Esophagus (tissue), 2 donors: ENCODE measurements at regions not wholly inside any gene's neighbourhood (a gene's known extent, or its start where the extent isn't known, plus 50 kb on each side); places are given as distances from the start of the nearest gene placed in this dataset.

ENCODE experiments used
- H3K27ac ChIP-seq, 2 donors: one replicate each; pipeline ENCODE4 v1.5.1; 2013; ENCODE audit warnings: low read depth in 2 of 2, mild to moderate bottlenecking in 2 of 2, inconsistent platforms in 1 of 2, low read length in 1 of 2, moderate library complexity in 1 of 2
- H3K27me3 ChIP-seq, 2 donors: one replicate each; pipeline ENCODE4 v1.6.1; 2013; ENCODE audit warnings: low read length in 2 of 2, control low read depth in 1 of 2, mild to moderate bottlenecking in 1 of 2; ENCODE audit not compliant: insufficient read depth in 2 of 2, control insufficient read depth in 1 of 2
- H3K36me3 ChIP-seq, 2 donors: one replicate each; pipeline ENCODE4 v1.6.1; 2013; ENCODE audit warnings: low read length in 1 of 2; ENCODE audit not compliant: control insufficient read depth in 2 of 2, insufficient read depth in 2 of 2
- H3K4me1 ChIP-seq, 2 donors: one replicate each; pipeline ENCODE4 v1.6.1; 2013; ENCODE audit warnings: low read length in 1 of 2; ENCODE audit not compliant: control insufficient read depth in 2 of 2, insufficient read depth in 2 of 2
- H3K4me3 ChIP-seq, 2 donors: one replicate each; pipeline ENCODE4 v1.5.1; 2013; ENCODE audit warnings: low read length in 2 of 2, mild to moderate bottlenecking in 2 of 2, low read depth in 1 of 2, moderate library complexity in 1 of 2
- H3K9me3 ChIP-seq, 2 donors: one replicate each; pipeline ENCODE4 v1.6.1; 2013; ENCODE audit warnings: mild to moderate bottlenecking in 2 of 2, low read depth in 1 of 2, low read length in 1 of 2, moderate library complexity in 1 of 2; ENCODE audit not compliant: control insufficient read depth in 2 of 2, insufficient read depth in 1 of 2
- WGBS, 2 donors: extraction: QIAGEN DNeasy Blood & Tissue Kit; methylation state at CpG; one replicate each; pipeline ENCODE4 v1.1.7; 2013; 5-methylcytosine and 5-hydroxymethylcytosine counted together
- donor health status: healthy with polysubstance abuse.
- donor health status: Bipolar disorder and iron deficiency.

GRCh38 chr9:27763831-27764230 lies 190.6 kb upstream of the C9orf72 start:
- 86 to 88% methylated on average over 7 of the region's 7 CpGs for WGBS, 2 donors
- Histone ChIP-seq H3K36me3 (no peaks in the 10 kb centered on the region), H3K4me3 (no peak overlapping the region), H3K27ac (no peak overlapping the region), H3K27me3 (no peaks in the 10 kb centered on the region), H3K4me1 (no peaks in the 10 kb centered on the region), H3K9me3 (no peaks in the 10 kb centered on the region)

DNA sequence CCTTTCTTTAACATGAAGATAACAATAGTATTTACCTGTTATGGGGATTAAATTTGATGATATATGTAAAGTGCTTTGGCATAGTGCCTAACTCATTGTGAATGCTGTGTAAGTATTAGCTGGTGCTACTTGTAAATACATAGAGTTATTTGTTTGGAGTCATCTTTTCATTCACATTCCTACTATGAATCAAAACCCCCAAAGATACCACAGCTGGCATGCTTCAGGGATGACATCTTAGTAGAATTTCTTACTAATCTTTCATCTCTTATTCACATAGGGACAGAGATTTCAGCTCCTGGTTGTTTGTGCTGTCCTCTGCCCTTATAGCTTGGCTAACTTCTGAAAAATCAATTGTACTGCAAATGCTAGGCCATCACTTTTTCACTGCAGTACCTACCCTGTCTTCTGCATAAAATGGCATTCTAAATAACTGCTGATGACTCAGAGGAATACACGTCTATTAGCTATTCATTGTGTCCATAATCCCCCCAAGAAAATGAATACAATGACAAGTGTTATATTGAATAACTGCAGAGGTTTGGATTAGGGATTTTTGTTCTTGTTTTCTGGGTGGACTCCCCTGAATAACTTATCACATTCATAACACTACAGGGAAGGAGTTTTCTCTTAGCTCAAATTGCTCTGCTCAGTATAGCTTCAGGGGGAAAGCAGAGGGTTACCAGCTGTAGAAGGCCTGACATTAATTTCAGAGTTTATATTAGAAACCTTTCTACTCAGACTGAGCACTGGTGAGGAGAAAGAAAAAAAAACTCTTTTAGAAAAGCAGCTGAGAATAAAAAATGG lies 192.2 kb upstream of the C9orf72 start:
- Histone ChIP-seq H3K36me3 (no peaks in the 10 kb centered on the region), H3K4me3 (no peak overlapping the region), H3K27ac (no peak overlapping the region), H3K9me3 (no peaks in the 10 kb centered on the region), H3K4me1 (no peaks in the 10 kb centered on the region), H3K27me3 (no peaks in the 10 kb centered on the region)
- WGBS, 2 donors = 34 to 50% methylated on average over 1 of the region's 1 CpG

DNA sequence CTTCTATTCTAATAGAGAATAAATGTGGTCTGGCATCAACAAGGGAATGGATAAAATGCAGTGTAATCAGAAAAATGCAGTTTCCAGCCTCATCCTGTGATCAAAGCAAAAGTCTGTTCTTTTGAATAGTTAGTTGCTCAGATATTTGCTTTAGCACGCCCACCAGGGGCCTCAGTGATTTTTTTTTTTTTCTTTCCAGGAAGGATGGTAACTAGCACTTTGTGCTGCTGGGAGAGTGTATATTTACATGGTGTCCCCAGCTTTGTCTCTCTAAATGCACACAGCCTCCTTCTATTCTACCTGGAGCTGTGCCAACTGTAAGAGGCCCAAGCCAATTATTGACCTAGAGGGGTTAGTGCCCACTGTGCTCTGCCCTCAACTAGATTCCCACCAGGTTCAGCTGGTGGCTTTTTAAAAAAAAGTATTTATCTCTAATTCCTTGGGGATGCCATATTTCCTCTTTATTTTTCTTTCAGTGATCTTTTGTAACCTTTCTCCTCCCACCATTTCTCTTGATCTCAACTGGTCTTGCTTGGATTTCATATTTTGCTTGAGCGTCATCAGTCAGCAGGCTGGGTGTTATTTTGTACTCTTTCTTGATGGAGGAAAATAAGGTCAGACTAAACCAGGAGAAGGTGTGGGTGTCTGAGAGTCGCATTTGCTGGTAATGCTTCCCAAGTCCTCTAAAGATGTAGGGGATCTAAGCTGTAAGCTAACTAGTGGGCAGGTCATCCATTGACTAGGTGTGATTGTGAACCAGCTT lies 193.0 kb upstream of the C9orf72 start:
- Histone ChIP-seq H3K9me3 (no peaks in the 10 kb centered on the region), H3K36me3 (no peaks in the 10 kb centered on the region), H3K27ac (no peak overlapping the region), H3K4me3 (no peak overlapping the region), H3K4me1 (no peaks in the 10 kb centered on the region), H3K27me3 (no peaks in the 10 kb centered on the region)
- WGBS, 2 donors = 65 to 69% methylated on average over 3 of the region's 3 CpGs

DNA sequence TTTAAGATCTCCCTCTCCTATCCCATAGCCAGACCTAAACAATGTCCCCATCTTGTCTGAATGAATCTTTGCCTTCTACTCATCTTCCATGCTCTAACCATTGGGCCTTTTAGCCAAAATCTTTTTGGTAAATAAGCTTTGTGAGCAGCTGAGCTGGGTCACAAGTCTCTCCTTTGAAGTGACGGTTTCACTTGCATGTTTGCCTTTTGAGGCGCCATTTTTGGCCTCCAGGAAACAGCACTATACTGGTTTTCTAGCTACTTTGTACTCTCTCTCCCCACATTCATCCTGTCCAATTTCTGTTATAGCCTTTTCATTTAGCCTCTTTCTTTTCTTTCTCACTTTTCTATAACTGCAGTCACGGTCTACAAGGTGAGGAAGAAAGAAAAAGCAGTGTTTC lies 195.5 kb upstream of the C9orf72 start:
- Histone ChIP-seq H3K9me3 (no peaks in the 10 kb centered on the region), H3K27ac (no peak overlapping the region), H3K36me3 (no peaks in the 10 kb centered on the region), H3K4me1 (no peaks in the 10 kb centered on the region), H3K27me3 (no peaks in the 10 kb centered on the region), H3K4me3 (no peak overlapping the region)
- 75 to 76% methylated on average over 3 of the region's 3 CpGs for WGBS, 2 donors

GRCh38 chr9:27770541-27770940 lies 197.3 kb upstream of the C9orf72 start:
- Histone ChIP-seq H3K9me3 (no peaks in the 10 kb centered on the region), H3K36me3 (no peaks in the 10 kb centered on the region), H3K27me3 (no peaks in the 10 kb centered on the region), H3K27ac (no peak overlapping the region), H3K4me3 (no peak overlapping the region), H3K4me1 (no peaks in the 10 kb centered on the region)
- 72 to 73% methylated on average over 5 of the region's 5 CpGs for WGBS, 2 donors

- 44 to 49% methylated on average over 4 of the region's 4 CpGs for WGBS, 2 donors
- H3K4me1 ChIP-seq = no peaks in the 10 kb centered on the region
- no peak overlapping the region for H3K4me3 ChIP-seq
- H3K36me3 ChIP-seq = no peaks in the 10 kb centered on the region
- no peak overlapping the region for H3K27ac ChIP-seq
- no peaks in the 10 kb centered on the region for H3K9me3 ChIP-seq
- H3K27me3 ChIP-seq = no peaks in the 10 kb centered on the region
Measured at GRCh38 chr9:27771803-27772545, 198.7 kb upstream of the C9orf72 start.

- H3K4me1 ChIP-seq = no peaks in the 10 kb centered on the region
- H3K27me3 ChIP-seq = no peaks in the 10 kb centered on the region
- WGBS, 2 donors = 58 to 60% methylated on average over 7 of the region's 7 CpGs
- no peak overlapping the region for H3K27ac ChIP-seq
- H3K9me3 ChIP-seq = no peaks in the 10 kb centered on the region
- no peaks in the 10 kb centered on the region for H3K36me3 ChIP-seq
- no peak overlapping the region for H3K4me3 ChIP-seq
Measured at GRCh38 chr9:27784847-27785713, 211.8 kb upstream of the C9orf72 start.

- H3K9me3 ChIP-seq = no peaks in the 10 kb centered on the region
- H3K4me1 ChIP-seq = no peaks in the 10 kb centered on the region
- H3K27me3 ChIP-seq = no peaks in the 10 kb centered on the region
- no peak overlapping the region for H3K27ac ChIP-seq
- H3K36me3 ChIP-seq = no peaks in the 10 kb centered on the region
- no peak overlapping the region for H3K4me3 ChIP-seq
Measured at GRCh38 chr9:27785714-27786100, 212.4 kb upstream of the C9orf72 start.

DNA sequence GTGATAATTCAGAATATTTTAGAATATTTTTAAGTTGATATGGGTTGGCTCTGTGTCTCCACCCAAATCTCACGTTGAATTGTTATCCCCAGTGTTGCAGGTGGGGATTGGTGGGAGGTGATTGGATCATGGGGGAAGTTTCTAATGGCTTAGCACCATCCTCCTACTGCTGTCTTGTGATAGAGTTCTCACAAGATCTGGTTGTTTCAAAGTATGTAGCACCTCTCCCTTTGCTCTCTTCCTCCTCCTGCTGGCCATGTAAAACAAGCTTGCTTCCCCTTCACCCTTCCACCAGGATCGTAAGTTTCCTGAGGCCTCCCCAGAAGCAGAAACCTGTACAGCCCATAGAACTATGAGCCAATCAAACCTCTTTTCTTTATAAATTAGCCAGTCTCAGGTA lies 214.6 kb upstream of the C9orf72 start:
- no peaks in the 10 kb centered on the region for H3K4me1 ChIP-seq
- 44 to 53% methylated on average over 2 of the region's 2 CpGs for WGBS, 2 donors
- H3K27me3 ChIP-seq = no peaks in the 10 kb centered on the region
- H3K27ac ChIP-seq = no peak overlapping the region
- H3K36me3 ChIP-seq = no peaks in the 10 kb centered on the region
- H3K4me3 ChIP-seq = no peak overlapping the region
- no peaks in the 10 kb centered on the region for H3K9me3 ChIP-seq
